PC-9 (cell line): ENCODE measurements at regions not wholly inside any gene's neighbourhood (a gene's known extent, or its start where the extent isn't known, plus 50 kb on each side); places are given as distances from the start of the nearest gene placed in this dataset.

Experiments
- BruUV-seq: library from RNA; stranded (reverse); fragments of 400-500 nt; replicated peaks from 2 replicates; lab custom pipeline; 2021; lab: Mats Ljungman, UMichigan
- CTCF ChIA-PET: fragments of 300-600 bp; sonication (Branson Sonifier 250); formaldehyde crosslinking; loops from one replicate; lab custom pipeline; 2022; ENCODE audit warnings: antibody characterized with exemption; lab: Charles Lee
- POLR2A ChIA-PET: fragments of 300-600 bp; sonication (Branson Sonifier 250); formaldehyde crosslinking; loops from one replicate; lab custom pipeline; 2022; ENCODE audit warnings: antibody characterized with exemption; ENCODE audit not compliant: unreplicated experiment; lab: Charles Lee
- DNase-seq, 2 experiments: peaks; one replicate each; pipeline versions ENCODE4 v3.0.0 to v3.0.0-alpha.2; 2015 to 2022; ENCODE audit warnings: mixed read lengths in 1 of 2
- H2AFZ ChIP-seq: fragments of 200-600 bp; sonication (generic); 2 replicates; pipeline ENCODE4 v1.8.1; 2017; ENCODE audit warnings: antibody characterized with exemption
- H3F3A ChIP-seq: fragments of 200-600 bp; sonication (generic); 2 replicates; pipeline ENCODE4 v1.8.1; 2017; ENCODE audit warnings: antibody characterized with exemption, mild to moderate bottlenecking, low read depth; ENCODE audit not compliant: insufficient read depth
- H3K27ac ChIP-seq: fragments of 200-600 bp; sonication (generic); 2 replicates; pipeline ENCODE4 v1.6.1; 2016; ENCODE audit warnings: mixed run types
- H3K27me3 ChIP-seq: fragments of 200-600 bp; sonication (generic); 2 replicates; pipeline ENCODE4 v1.6.1; 2016; ENCODE audit warnings: low read depth, mixed run types; ENCODE audit not compliant: insufficient read depth
- H3K36me3 ChIP-seq: fragments of 200-600 bp; sonication (generic); 2 replicates; pipeline ENCODE4 v1.6.1; 2016; ENCODE audit warnings: low read depth, mixed run types
- H3K4me1 ChIP-seq: fragments of 200-600 bp; sonication (generic); replicated peaks from 2 replicates; pipeline ENCODE4 v1.6.1; 2016; ENCODE audit warnings: mixed run types; ENCODE audit not compliant: insufficient read depth
- H3K4me2 ChIP-seq: fragments of 200-600 bp; sonication (generic); 2 replicates; pipeline ENCODE4 v1.6.1; 2017; ENCODE audit warnings: mixed run types
- H3K4me3 ChIP-seq: fragments of 200-600 bp; sonication (generic); 2 replicates; pipeline ENCODE4 v1.6.1; 2016; ENCODE audit warnings: mixed run types
- H3K79me2 ChIP-seq: fragments of 200-600 bp; sonication (generic); 2 replicates; pipeline ENCODE4 v1.6.1; 2017; ENCODE audit warnings: low read depth, mixed run types
- H3K9me2 ChIP-seq: fragments of 200-600 bp; sonication (generic); 2 replicates; pipeline ENCODE4 v1.8.1; 2017; ENCODE audit warnings: mild to moderate bottlenecking; ENCODE audit not compliant: insufficient read depth
- H3K9me3 ChIP-seq: fragments of 200-600 bp; sonication (generic); 2 replicates; pipeline ENCODE4 v1.8.1; 2016; ENCODE audit warnings: low read depth; ENCODE audit not compliant: insufficient read depth
- H4K20me1 ChIP-seq: fragments of 200-600 bp; sonication (generic); 2 replicates; pipeline ENCODE4 v1.8.1; 2017; ENCODE audit not compliant: insufficient read depth
- EZH2 ChIP-seq: fragments of 200-600 bp; sonication (generic); IDR thresholded peaks from 2 replicates; pipeline ENCODE4 v1.8.0; 2017; ENCODE audit warnings: antibody characterized with exemption, low read depth
- intact Hi-C: fragments of 100-400 bp; cut with micrococcal nuclease; formaldehyde crosslinking; loops from one replicate; pipeline ENCODE4 v1.10.0; 2022; ENCODE audit not compliant: unreplicated experiment
- TF ChIP-seq, protein P1 (sequence below): fragments of 200-600 bp; sonication (generic); conservative IDR thresholded peaks from 2 replicates; pipeline ENCODE4 v1.6.1; 2017; ENCODE audit warnings: mixed run types, antibody characterized with exemption, mild to moderate bottlenecking, moderate library complexity

DNA sequence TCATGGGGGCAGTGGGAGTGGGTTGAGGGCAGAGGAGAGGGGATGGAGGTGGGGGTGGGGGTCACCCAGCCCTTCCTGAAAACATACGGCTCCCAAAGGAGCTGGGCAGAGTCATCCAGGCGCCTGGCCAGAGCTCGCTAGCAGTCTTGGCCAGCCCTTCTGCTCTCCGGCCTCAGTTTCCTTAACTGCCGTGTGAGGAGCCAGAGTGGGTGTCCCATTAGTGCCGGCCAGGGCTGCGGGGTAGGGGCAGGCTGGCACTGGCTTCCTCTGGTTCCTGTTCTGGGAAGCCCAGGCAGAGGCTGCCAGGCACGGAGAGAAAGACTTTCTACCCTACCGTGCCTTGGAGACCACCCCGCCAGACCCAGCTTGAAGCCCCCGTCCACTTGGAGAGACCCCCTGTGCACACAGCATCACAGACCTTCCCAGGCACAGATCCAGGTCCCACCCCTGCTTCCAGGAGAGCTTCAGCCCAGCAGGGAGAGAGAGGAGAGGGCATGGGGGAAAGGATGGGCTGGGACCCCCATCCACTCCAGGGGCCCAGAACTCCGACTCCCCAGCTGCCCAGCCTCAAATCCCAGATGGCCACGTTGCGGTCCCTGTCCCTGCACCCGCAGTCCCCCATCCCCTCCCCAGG, 93.3 kb downstream of the RFLNA start:
- peaks cover 7% of the 10 kb centered on the region for H3K36me3 ChIP-seq
- ChIA-PET POLR2A (interaction anchor here (0.5 to 0.7 kb wide), 4 partner anchors 19 to 1939 kb away, joined by 3 to 5 read pairs (median 3); no protein-coding TSS in a partner anchor), CTCF (interaction anchor here (0.6 to 1.1 kb wide), 3 partner anchors 122 to 365 kb away, joined by 3 to 4 read pairs (median 4); no protein-coding TSS in a partner anchor)
- intact Hi-C loops = loop anchor here (5.0 kb wide), 2 partner anchors 379 to 529 kb away; no protein-coding TSS in a partner anchor
- no peaks in the 10 kb centered on the region for H3K9me3 ChIP-seq
- no peak overlapping the region for H2AFZ ChIP-seq
- peaks cover 6% of the 10 kb centered on the region for H4K20me1 ChIP-seq
- peak overlapping the region; percentile 100 for H3K4me2 ChIP-seq
- TSS peak; percentile 48 for BruUV-seq
- peak overlapping the region; percentile 96 for H3K27ac ChIP-seq
- H3K79me2 ChIP-seq = peaks cover 74% of the 10 kb centered on the region
- peak overlapping the region; percentile 98 for H3K4me3 ChIP-seq
- TF ChIP-seq EZH2 = no peak
- TF ChIP-seq, protein P1, sequence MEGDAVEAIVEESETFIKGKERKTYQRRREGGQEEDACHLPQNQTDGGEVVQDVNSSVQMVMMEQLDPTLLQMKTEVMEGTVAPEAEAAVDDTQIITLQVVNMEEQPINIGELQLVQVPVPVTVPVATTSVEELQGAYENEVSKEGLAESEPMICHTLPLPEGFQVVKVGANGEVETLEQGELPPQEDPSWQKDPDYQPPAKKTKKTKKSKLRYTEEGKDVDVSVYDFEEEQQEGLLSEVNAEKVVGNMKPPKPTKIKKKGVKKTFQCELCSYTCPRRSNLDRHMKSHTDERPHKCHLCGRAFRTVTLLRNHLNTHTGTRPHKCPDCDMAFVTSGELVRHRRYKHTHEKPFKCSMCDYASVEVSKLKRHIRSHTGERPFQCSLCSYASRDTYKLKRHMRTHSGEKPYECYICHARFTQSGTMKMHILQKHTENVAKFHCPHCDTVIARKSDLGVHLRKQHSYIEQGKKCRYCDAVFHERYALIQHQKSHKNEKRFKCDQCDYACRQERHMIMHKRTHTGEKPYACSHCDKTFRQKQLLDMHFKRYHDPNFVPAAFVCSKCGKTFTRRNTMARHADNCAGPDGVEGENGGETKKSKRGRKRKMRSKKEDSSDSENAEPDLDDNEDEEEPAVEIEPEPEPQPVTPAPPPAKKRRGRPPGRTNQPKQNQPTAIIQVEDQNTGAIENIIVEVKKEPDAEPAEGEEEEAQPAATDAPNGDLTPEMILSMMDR = no peak
- H3F3A ChIP-seq = peaks cover 70% of the 10 kb centered on the region; the same call in 1 of the 2 replicates
- H3K9me2 ChIP-seq = no peaks in the 10 kb centered on the region
- peaks cover 67% of the 10 kb centered on the region for H3K4me1 ChIP-seq
- DNase-seq = no peak
- no peaks in the 10 kb centered on the region for H3K27me3 ChIP-seq

DNA sequence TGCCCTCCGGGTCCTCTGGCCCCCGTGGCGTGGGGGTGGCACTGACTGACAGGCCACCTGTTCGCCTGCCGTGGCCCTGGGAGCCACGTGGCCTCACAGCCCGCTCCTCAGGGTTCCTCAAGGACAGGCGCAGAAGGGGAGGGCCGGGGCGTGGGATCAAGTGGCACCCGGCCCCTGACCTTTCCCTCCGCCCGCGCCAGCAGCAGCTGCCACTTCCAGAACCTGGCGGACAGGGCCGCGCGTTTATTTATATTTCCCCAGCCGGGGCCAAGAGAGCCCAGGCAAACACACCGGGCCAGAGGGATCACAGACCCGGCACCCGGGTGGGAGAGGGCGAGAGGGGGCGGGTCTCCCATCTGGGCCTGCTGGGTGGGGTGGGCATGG, 92.6 kb downstream of the RFLNA start:
- Histone ChIP-seq H3K9me2 (no peaks in the 10 kb centered on the region), H3K36me3 (peaks cover 14% of the 10 kb centered on the region), H3K4me2 (peak overlapping the region; percentile 100), H3K9me3 (no peaks in the 10 kb centered on the region), H3K27ac (peak overlapping the region; percentile 96), H3K4me1 (peaks cover 69% of the 10 kb centered on the region), H3F3A (peaks cover 72% of the 10 kb centered on the region; the same call in 1 of the 2 replicates), H2AFZ (no peak overlapping the region), H3K27me3 (no peaks in the 10 kb centered on the region), H3K79me2 (peaks cover 81% of the 10 kb centered on the region), H3K4me3 (peak overlapping the region; percentile 98), H4K20me1 (peaks cover 9% of the 10 kb centered on the region)
- intact Hi-C loops = loop anchor here (5.0 kb wide), 2 partner anchors 380 to 530 kb away; no protein-coding TSS in a partner anchor
- no TSS peak for BruUV-seq
- TF ChIP-seq, protein P1 = no peak
- peak in 1 of 2 experiments; percentile 57 for DNase-seq
- POLR2A ChIA-PET = interaction anchor here (0.6 kb wide), 1 partner anchor 1938 kb away, joined by 5 read pairs; no protein-coding TSS in a partner anchor
- CTCF ChIA-PET = interaction anchor here (1.1 kb wide), 1 partner anchor 122 kb away, joined by 4 read pairs; no protein-coding TSS in a partner anchor

DNA sequence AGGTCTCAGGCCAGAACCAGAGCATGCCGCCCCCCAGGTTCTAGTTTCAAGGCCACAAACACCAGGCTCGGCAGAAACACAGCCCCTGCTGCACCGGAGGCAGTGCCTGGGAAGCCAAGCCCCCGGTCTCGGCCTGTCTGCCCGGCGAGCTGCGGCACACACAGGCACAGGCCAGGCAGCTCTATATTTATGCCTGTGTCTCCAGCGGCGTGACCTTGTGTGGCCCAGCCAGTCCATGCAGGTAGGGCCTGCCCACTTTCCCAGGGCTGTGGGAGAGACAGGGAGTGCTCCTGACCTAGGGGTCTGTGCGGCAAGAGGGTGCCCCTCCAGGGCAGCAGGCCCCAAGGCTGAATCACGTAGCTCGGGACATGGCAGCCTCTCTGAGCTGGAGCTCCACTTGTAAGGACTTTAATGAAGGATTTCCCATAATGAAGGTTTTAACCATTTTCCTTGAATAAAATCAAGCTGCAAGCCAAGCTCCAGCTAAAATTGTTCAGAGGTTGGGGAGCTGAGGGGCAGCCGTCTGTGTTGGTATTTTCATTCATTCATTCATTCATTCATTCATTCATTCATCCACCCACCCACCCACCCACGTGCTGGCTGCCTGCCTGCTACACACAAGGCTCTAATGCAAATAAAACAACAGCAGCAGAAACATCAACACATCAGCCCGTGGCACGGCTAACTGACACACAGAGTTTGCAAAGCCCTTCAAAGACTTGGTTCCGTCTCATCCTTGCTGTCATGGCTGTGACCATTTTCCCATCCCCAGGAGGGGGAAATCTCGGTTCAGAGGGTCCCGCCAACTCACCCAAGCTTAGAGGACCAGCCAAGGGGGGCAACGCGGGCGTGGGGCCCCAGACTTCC, 92.0 kb downstream of the RFLNA start:
- ChIA-PET CTCF (interaction anchor here (1.3 kb wide), 1 partner anchor 114 kb away, joined by 3 read pairs; no protein-coding TSS in a partner anchor), POLR2A (interaction anchor here (0.5 kb wide), 1 partner anchor 1997 kb away, joined by 3 read pairs; no protein-coding TSS in a partner anchor)
- Histone ChIP-seq H3K79me2 (peaks cover 81% of the 10 kb centered on the region), H3K9me2 (no peaks in the 10 kb centered on the region), H4K20me1 (peaks cover 15% of the 10 kb centered on the region), H3F3A (peaks cover 71% of the 10 kb centered on the region; the same call in 1 of the 2 replicates), H3K4me1 (peaks cover 69% of the 10 kb centered on the region), H3K36me3 (peaks cover 17% of the 10 kb centered on the region), H3K4me3 (peak overlapping the region; percentile 98), H2AFZ (no peak overlapping the region), H3K27me3 (no peaks in the 10 kb centered on the region), H3K9me3 (no peaks in the 10 kb centered on the region), H3K4me2 (peak overlapping the region; percentile 100), H3K27ac (peak overlapping the region; percentile 96)
- peak in 1 of 2 experiments; percentile 48 for DNase-seq
- TSS peak; percentile 31 for BruUV-seq
- intact Hi-C loops = loop anchor here (5.0 kb wide), 2 partner anchors 380 to 530 kb away; no protein-coding TSS in a partner anchor
- no peak for TF ChIP-seq EZH2
- TF ChIP-seq, protein P1 = no peak
